Vagina (tissue), 2 donors: ENCODE measurements at regions not wholly inside any gene's neighbourhood (a gene's known extent, or its start where the extent isn't known, plus 50 kb on each side); places are given as distances from the start of the nearest gene placed in this dataset.

Experiments
- DNase-seq, 2 donors: peaks; one replicate each; pipeline ENCODE4 v3.0.0-alpha.2; 2017; ENCODE audit errors: extremely low spot score in 2 of 2
- H3K27ac ChIP-seq: fragments of 200-600 bp; sonication (generic); one replicate; pipeline ENCODE4 v1.5.1; 2019
- H3K27me3 ChIP-seq: fragments of 200-600 bp; sonication (generic); one replicate; pipeline ENCODE4 v1.5.1; 2019
- H3K36me3 ChIP-seq, 2 donors: fragments of 200-600 bp; sonication (generic); one replicate each; pipeline ENCODE4 v1.5.1; 2017 to 2019
- H3K4me1 ChIP-seq: fragments of 200-600 bp; sonication (generic); one replicate; pipeline ENCODE4 v1.5.1; 2019
- H3K4me3 ChIP-seq, 2 donors: fragments of 200-600 bp; sonication (generic); 1 replicate in 1 of 2; 2 replicates in 1 of 2; pipeline ENCODE4 v1.5.1; 2016 to 2019
- H3K9me3 ChIP-seq: fragments of 200-600 bp; sonication (generic); one replicate; pipeline ENCODE4 v1.5.1; 2019
- POLR2A ChIP-seq, 2 donors: fragments of 450-650 bp; IDR thresholded peaks; one replicate each; pipeline ENCODE4 v1.6.1; 2017; ENCODE audit warnings: antibody characterized with exemption in 2 of 2, mild to moderate bottlenecking in 2 of 2, moderate library complexity in 2 of 2
- POLR2AphosphoS5 ChIP-seq, 2 donors: sonication (generic); formaldehyde crosslinking; IDR thresholded peaks; one replicate each; pipeline ENCODE4 v1.9.0; 2017; ENCODE audit warnings: antibody characterized with exemption in 2 of 2, mild to moderate bottlenecking in 2 of 2, low read depth in 1 of 2; ENCODE audit not compliant: insufficient read depth in 1 of 2
- intact Hi-C: fragments of 100-400 bp; cut with DNase I; formaldehyde crosslinking; loops from one replicate; pipeline ENCODE4 v1.15.1; 2023
- TF ChIP-seq, protein P1 (sequence below), 3 experiments: fragments of 450-650 bp in 2 of 3; fragments of 200-600 bp in 1 of 3; sonication (generic) in 1 of 3; IDR thresholded peaks; one replicate each; pipeline ENCODE4 v1.5.1; 2017 to 2019; ENCODE audit warnings: antibody characterized with exemption in 3 of 3, mild to moderate bottlenecking in 2 of 3, moderate library complexity in 2 of 3

- Histone ChIP-seq H3K4me3 (peak overlapping the region in 1 of 2 donors; percentile 12), H3K27ac (peak overlapping the region; percentile 68), H3K27me3 (no peaks in the 10 kb centered on the region), H3K9me3 (no peaks in the 10 kb centered on the region), H3K36me3 (no peaks in the 10 kb centered on the region), H3K4me1 (peaks cover 17% of the 10 kb centered on the region)
- no peak for DNase-seq
- intact Hi-C loops, result no loop called here
- TF ChIP-seq POLR2AphosphoS5 (IDR thresholded peaks at IDR 0.05; ENCODE audit: insufficient read depth in 1 of 2, low read depth in 1 of 2), result no peak
- TF ChIP-seq POLR2A (IDR thresholded peaks at IDR 0.05), result no peak
- TF ChIP-seq, protein P1, sequence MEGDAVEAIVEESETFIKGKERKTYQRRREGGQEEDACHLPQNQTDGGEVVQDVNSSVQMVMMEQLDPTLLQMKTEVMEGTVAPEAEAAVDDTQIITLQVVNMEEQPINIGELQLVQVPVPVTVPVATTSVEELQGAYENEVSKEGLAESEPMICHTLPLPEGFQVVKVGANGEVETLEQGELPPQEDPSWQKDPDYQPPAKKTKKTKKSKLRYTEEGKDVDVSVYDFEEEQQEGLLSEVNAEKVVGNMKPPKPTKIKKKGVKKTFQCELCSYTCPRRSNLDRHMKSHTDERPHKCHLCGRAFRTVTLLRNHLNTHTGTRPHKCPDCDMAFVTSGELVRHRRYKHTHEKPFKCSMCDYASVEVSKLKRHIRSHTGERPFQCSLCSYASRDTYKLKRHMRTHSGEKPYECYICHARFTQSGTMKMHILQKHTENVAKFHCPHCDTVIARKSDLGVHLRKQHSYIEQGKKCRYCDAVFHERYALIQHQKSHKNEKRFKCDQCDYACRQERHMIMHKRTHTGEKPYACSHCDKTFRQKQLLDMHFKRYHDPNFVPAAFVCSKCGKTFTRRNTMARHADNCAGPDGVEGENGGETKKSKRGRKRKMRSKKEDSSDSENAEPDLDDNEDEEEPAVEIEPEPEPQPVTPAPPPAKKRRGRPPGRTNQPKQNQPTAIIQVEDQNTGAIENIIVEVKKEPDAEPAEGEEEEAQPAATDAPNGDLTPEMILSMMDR (IDR thresholded peaks at IDR 0.05), result no peak
Measured at GRCh38 chr13:33537026-33537425, 251.5 kb upstream of the STARD13 start.

DNA sequence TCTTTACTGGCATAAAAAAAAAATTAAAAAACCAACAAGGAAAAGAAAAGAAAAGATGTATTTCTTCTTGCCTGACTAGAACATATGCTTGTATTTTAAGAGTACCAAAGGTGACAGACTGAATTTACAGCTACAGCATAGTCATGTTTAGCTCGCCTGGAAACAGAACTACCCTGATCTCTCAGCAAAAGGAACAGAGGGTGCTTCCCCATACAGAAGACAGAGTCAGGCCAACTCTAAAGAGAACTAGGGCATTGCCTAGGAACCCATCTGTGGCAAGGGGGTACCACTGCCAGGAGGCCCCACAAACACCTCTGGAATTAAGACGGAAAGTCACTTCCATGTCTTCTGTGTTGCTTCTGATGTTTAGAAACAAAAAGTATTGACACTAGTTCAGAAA, 252.1 kb upstream of the STARD13 start:
- Histone ChIP-seq H3K27ac (peak overlapping the region; percentile 68), H3K36me3 (no peaks in the 10 kb centered on the region), H3K4me1 (peaks cover 17% of the 10 kb centered on the region), H3K27me3 (no peaks in the 10 kb centered on the region), H3K9me3 (no peaks in the 10 kb centered on the region), H3K4me3 (no peak overlapping the region)
- DNase-seq, result no peak
- intact Hi-C loops, result no loop called here
- TF ChIP-seq, protein P1 (IDR thresholded peaks at IDR 0.05), result no peak

DNA sequence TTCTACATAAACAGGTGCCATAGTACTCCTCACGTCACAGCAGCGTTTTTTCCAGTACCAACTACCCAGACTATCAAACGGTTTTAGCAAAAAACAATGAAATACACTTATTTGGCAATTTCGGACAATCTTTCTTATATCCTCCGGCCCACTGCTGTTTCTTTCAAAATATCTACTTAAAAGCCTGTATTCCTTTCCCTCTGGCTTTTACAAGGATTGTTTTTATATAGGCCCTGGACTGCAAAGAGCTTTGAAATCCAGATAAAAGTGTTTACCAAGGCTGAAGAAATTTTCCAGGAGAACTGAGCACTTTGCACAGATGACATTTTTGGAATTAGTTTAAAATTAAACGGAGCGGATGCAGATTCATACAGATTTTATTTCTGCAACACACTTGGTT, 255.9 kb upstream of the STARD13 start:
- DNase-seq, result no peak
- H3K27me3 ChIP-seq, result no peaks in the 10 kb centered on the region
- H3K36me3 ChIP-seq, result no peaks in the 10 kb centered on the region
- peaks cover 30% of the 10 kb centered on the region for H3K4me1 ChIP-seq
- H3K9me3 ChIP-seq, result no peaks in the 10 kb centered on the region
- H3K27ac ChIP-seq, result peak overlapping the region; percentile 98
- intact Hi-C loops, result loop anchor here (5.0 kb wide), 1 partner anchor 181 kb away; no protein-coding TSS in a partner anchor
- TF ChIP-seq POLR2A (IDR thresholded peaks at IDR 0.05), result no peak
- TF ChIP-seq, protein P1 (IDR thresholded peaks at IDR 0.05), result no peak
- TF ChIP-seq POLR2AphosphoS5 (IDR thresholded peaks at IDR 0.05; ENCODE audit: insufficient read depth in 1 of 2, low read depth in 1 of 2), result no peak
- peak overlapping the region in 1 of 2 donors; percentile 49 for H3K4me3 ChIP-seq

DNA sequence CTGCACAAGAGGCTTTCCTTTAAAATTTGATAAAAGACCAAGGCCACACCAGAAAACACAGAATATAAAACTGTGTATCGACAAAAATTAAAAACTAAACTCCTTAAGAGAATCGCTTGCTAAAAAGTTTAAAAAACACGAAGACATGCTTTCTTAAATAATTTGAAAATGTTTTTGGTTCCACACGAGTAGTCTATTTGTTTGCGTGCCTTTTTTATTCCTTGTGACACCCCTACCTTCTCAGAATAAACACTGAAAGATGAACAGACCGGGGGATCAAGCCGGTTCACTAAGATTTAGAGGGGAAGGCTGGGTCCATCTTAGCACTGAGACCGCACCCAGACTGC, 256.4 kb upstream of the STARD13 start:
- intact Hi-C loops, result loop anchor here (5.0 kb wide), 1 partner anchor 180 kb away; no protein-coding TSS in a partner anchor
- DNase-seq, result no peak
- peak overlapping the region; percentile 98 for H3K27ac ChIP-seq
- no peaks in the 10 kb centered on the region for H3K9me3 ChIP-seq
- H3K4me3 ChIP-seq, result peak overlapping the region; percentile 49 to 51
- TF ChIP-seq, protein P1 (IDR thresholded peaks at IDR 0.05), result no peak
- TF ChIP-seq POLR2AphosphoS5 (IDR thresholded peaks at IDR 0.05; ENCODE audit: insufficient read depth in 1 of 2, low read depth in 1 of 2), result no peak
- no peak for TF ChIP-seq POLR2A (IDR thresholded peaks at IDR 0.05)
- no peaks in the 10 kb centered on the region for H3K36me3 ChIP-seq
- peaks cover 30% of the 10 kb centered on the region for H3K4me1 ChIP-seq
- no peaks in the 10 kb centered on the region for H3K27me3 ChIP-seq

DNA sequence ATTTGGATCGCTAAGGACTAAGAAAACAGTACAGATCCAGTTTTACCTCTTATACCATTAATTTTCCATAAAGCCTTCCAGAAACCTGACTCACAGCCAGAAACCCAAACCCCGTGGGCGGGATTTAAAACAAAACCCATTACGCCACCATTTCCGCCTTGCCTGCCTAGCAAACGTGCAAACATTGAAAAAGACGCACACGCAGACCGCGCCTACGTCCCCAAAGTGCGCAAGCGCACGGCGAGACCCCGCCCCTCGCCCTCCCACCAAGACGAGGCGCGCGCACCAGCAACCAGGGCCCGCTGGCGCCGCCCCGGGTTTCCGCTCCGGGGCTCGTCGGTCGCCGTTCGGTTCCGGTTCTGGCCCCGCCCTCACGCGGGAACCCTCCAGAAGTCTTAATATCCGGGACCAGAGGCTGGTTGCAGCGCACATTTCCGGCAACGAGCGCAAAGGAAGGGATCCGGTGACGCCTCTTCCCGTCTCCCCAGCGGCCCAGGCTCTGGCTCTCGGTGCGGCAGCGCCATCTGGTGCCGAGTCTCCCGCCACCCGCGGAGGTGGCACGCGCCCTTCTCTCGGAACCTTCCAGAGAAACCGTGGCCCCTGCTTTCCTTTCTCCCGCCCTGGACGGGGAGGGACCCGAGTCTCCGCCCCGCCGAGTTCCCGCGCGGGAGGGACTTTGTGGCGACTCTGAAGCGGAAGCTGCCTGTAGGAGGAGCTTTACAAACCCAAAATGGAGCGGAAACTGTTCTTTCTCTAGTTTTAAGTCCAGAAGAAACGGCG, 256.9 kb upstream of the STARD13 start:
- H3K4me3 ChIP-seq, result peak overlapping the region; percentile 49 to 51
- peaks cover 30% of the 10 kb centered on the region for H3K4me1 ChIP-seq
- intact Hi-C loops, result loop anchor here (5.0 kb wide), 1 partner anchor 180 kb away; no protein-coding TSS in a partner anchor
- no peaks in the 10 kb centered on the region for H3K36me3 ChIP-seq
- TF ChIP-seq POLR2AphosphoS5 (IDR thresholded peaks at IDR 0.05; ENCODE audit: insufficient read depth in 1 of 2, low read depth in 1 of 2) (peak; percentile 88 to 98), POLR2A (IDR thresholded peaks at IDR 0.05) (peak in 1 of 2 donors; percentile 69)
- TF ChIP-seq, protein P1 (IDR thresholded peaks at IDR 0.05), result peak; percentile 60 to 92 (median 84)
- H3K27me3 ChIP-seq, result no peaks in the 10 kb centered on the region
- peak; percentile 98 to 100 for DNase-seq
- H3K27ac ChIP-seq, result peak overlapping the region; percentile 98
- no peaks in the 10 kb centered on the region for H3K9me3 ChIP-seq
